ENCODE measurements at regions not wholly inside any gene's neighbourhood (a gene's known extent, or its start where the extent isn't known, plus 50 kb on each side); places are given as distances from the start of the nearest gene placed in this dataset.

DNA sequence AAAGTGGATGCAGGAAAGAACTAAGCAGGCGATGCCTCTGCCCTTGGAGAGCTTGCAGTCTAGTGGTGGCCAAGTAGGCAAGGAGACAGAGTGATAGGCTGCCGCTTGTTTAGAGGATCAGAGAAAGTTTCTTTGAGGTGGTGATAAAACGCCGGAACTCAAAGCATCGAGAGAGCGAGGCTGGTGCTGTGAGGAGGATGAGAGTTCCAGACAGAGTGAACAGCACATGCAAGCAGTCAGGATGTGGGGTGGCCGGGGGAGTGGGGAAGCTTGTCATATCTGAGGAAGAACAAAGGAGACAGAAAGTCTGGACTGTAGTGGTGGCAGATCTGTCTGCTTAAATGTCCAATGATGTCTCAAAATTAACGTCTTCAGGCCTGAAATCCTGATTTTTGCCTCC, 319.7 kb downstream of the SNAPC1 start:
- TF ChIP-seq, protein P1, sequence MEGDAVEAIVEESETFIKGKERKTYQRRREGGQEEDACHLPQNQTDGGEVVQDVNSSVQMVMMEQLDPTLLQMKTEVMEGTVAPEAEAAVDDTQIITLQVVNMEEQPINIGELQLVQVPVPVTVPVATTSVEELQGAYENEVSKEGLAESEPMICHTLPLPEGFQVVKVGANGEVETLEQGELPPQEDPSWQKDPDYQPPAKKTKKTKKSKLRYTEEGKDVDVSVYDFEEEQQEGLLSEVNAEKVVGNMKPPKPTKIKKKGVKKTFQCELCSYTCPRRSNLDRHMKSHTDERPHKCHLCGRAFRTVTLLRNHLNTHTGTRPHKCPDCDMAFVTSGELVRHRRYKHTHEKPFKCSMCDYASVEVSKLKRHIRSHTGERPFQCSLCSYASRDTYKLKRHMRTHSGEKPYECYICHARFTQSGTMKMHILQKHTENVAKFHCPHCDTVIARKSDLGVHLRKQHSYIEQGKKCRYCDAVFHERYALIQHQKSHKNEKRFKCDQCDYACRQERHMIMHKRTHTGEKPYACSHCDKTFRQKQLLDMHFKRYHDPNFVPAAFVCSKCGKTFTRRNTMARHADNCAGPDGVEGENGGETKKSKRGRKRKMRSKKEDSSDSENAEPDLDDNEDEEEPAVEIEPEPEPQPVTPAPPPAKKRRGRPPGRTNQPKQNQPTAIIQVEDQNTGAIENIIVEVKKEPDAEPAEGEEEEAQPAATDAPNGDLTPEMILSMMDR (IDR thresholded peaks at IDR 0.05) = no peak
- Mint-ChIP-seq H3K9me3 (ENCODE audit: unreplicated experiment) (no peaks in the 10 kb centered on the region), H3K27me3 (ENCODE audit: unreplicated experiment) (peaks cover 2% of the 10 kb centered on the region), H3K4me1 (ENCODE audit: unreplicated experiment) (no peaks in the 10 kb centered on the region), H3K27ac (ENCODE audit: unreplicated experiment) (no peak overlapping the region), H3K4me3 (ENCODE audit: unreplicated experiment) (no peak overlapping the region), H3K36me3 (ENCODE audit: unreplicated experiment) (no peaks in the 10 kb centered on the region)
- DNase-seq (ENCODE audit: extremely low spot score, unreplicated experiment) = no peak

- TF ChIP-seq, protein P1 (IDR thresholded peaks at IDR 0.05) = no peak
- no peak for DNase-seq (ENCODE audit: extremely low spot score, unreplicated experiment)
- peaks cover 2% of the 10 kb centered on the region for H3K27me3 Mint-ChIP-seq (ENCODE audit: unreplicated experiment)
- H3K4me1 Mint-ChIP-seq (ENCODE audit: unreplicated experiment) = no peaks in the 10 kb centered on the region
- H3K4me3 Mint-ChIP-seq (ENCODE audit: unreplicated experiment) = no peak overlapping the region
- no peaks in the 10 kb centered on the region for H3K36me3 Mint-ChIP-seq (ENCODE audit: unreplicated experiment)
- no peaks in the 10 kb centered on the region for H3K9me3 Mint-ChIP-seq (ENCODE audit: unreplicated experiment)
- H3K27ac Mint-ChIP-seq (ENCODE audit: unreplicated experiment) = no peak overlapping the region
Measured at GRCh38 chr14:62082779-62083178, 320.6 kb downstream of the SNAPC1 start.

- Mint-ChIP-seq H3K27me3 (ENCODE audit: unreplicated experiment) (peaks cover 2% of the 10 kb centered on the region), H3K27ac (ENCODE audit: unreplicated experiment) (no peak overlapping the region), H3K9me3 (ENCODE audit: unreplicated experiment) (no peaks in the 10 kb centered on the region), H3K36me3 (ENCODE audit: unreplicated experiment) (no peaks in the 10 kb centered on the region), H3K4me3 (ENCODE audit: unreplicated experiment) (no peak overlapping the region), H3K4me1 (ENCODE audit: unreplicated experiment) (no peaks in the 10 kb centered on the region)
- DNase-seq (ENCODE audit: extremely low spot score, unreplicated experiment) = no peak
- TF ChIP-seq, protein P1 (IDR thresholded peaks at IDR 0.05) = no peak
Measured at GRCh38 chr14:62084020-62084419, 321.8 kb downstream of the SNAPC1 start.

DNA sequence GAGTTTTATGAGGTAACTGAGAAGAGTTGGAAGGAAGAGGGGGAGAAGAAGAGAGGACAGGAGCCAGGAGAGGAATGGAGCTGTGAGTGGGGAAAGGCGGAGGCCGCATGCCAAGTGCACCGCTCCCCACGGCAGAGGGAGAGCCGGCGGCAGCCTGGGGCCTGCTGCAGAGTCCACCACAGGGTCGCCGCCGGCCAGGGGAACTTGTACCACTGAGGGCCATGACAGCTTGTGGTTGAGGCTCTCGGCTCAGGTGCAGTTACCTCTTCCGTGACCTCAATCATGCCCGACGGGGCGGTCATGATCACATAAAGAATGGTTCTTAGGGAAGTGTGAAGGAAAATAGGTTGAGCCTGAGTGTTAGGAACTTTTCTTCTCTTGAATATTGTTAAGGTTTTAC, 325.0 kb downstream of the SNAPC1 start:
- Mint-ChIP-seq H3K4me3 (ENCODE audit: unreplicated experiment) (no peak overlapping the region), H3K9me3 (ENCODE audit: unreplicated experiment) (peaks cover 4% of the 10 kb centered on the region), H3K27me3 (ENCODE audit: unreplicated experiment) (no peaks in the 10 kb centered on the region), H3K27ac (ENCODE audit: unreplicated experiment) (no peak overlapping the region), H3K4me1 (ENCODE audit: unreplicated experiment) (no peaks in the 10 kb centered on the region), H3K36me3 (ENCODE audit: unreplicated experiment) (no peaks in the 10 kb centered on the region)
- no peak for DNase-seq (ENCODE audit: extremely low spot score, unreplicated experiment)
- TF ChIP-seq, protein P1 (IDR thresholded peaks at IDR 0.05) = no peak

DNA sequence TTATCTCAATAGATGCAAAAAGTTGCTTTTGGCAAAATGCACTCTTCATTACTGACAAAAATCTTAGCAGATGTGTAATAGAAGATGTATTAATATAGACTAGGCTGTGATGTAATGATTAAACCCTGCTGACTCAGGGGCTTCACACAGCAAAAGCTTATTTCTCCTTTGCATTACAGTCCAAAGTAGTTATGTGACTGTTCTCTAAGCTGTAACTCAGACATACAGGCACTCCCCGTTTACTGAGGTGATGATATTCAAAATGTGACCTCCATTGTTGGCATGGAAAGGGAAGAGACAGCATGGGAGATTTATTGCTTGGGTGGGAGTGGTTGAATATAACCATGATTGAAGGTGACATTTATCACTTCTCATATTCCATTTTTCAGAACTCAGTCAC, 331.5 kb downstream of the SNAPC1 start:
- peaks cover 4% of the 10 kb centered on the region for H3K9me3 Mint-ChIP-seq (ENCODE audit: unreplicated experiment)
- no peak overlapping the region for H3K4me3 Mint-ChIP-seq (ENCODE audit: unreplicated experiment)
- TF ChIP-seq, protein P1 (IDR thresholded peaks at IDR 0.05) = no peak
- H3K27ac Mint-ChIP-seq (ENCODE audit: unreplicated experiment) = no peak overlapping the region
- peaks cover 4% of the 10 kb centered on the region for H3K4me1 Mint-ChIP-seq (ENCODE audit: unreplicated experiment)
- DNase-seq (ENCODE audit: extremely low spot score, unreplicated experiment) = no peak
- no peaks in the 10 kb centered on the region for H3K27me3 Mint-ChIP-seq (ENCODE audit: unreplicated experiment)
- no peaks in the 10 kb centered on the region for H3K36me3 Mint-ChIP-seq (ENCODE audit: unreplicated experiment)
